ENCODE measurements at regions not wholly inside any gene's neighbourhood (a gene's known extent, or its start where the extent isn't known, plus 50 kb on each side); places are given as distances from the start of the nearest gene placed in this dataset.

DNA sequence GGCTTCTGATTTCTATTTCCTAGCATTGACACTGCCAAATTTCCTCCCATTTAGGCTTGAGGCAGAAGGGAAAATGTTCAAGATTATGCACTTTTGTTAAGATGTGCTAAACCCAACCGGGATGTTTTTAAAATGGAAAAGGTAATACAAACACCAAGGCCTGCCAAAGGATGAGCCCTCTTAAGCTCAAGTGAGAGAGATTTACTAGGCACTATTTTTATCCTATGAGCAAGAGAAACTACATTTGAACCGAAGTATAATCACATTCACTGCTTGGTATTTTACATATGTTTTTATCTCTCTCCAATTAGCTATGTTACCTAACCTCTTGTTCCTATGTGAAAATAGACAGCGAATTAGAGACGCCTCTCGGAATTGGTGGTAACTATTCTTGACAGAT lies 295.8 kb downstream of the GABRB3 start:
- no peak for DNase-seq (ENCODE audit: low read depth)

DNA sequence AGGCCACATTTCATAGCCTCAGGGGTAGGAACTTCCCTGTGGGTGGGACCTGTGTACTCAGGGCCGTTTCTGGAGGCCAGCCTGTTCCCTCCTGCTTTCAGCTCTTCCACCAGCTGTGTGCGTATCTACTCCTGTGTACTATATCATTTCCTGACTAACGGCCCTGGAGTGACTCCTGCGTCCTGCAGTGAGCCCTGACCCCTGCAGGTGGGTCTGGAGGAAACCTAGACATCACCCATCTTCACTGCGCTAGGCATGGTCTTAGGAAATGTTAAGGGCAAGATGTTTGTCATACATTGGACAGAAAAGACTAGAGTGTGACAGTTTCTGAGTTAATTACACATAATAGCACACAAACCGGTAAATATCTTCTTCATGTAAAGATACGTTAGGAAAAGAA lies 297.3 kb downstream of the GABRB3 start:
- DNase-seq (ENCODE audit: low read depth): no peak

DNA sequence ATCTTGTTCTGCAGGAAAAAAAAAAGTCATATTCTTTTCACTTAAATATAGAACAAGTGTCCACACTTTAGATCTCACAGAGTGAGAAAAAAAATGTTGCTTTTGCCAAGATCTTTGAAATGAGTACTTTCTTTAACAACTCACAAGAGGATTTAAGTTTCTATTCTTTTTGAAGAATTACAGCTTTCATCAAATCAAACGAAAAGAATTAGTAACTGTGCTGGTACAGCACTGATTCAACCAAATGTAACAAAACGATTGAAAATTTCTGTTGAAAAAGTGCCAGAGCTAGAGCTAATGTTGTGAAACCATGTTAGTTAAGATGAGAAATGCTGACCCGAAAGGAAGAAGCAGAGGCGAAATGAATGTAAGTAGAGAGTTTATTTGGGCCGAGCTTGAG lies 300.2 kb downstream of the GABRB3 start:
- no peak for DNase-seq (ENCODE audit: low read depth)

DNA sequence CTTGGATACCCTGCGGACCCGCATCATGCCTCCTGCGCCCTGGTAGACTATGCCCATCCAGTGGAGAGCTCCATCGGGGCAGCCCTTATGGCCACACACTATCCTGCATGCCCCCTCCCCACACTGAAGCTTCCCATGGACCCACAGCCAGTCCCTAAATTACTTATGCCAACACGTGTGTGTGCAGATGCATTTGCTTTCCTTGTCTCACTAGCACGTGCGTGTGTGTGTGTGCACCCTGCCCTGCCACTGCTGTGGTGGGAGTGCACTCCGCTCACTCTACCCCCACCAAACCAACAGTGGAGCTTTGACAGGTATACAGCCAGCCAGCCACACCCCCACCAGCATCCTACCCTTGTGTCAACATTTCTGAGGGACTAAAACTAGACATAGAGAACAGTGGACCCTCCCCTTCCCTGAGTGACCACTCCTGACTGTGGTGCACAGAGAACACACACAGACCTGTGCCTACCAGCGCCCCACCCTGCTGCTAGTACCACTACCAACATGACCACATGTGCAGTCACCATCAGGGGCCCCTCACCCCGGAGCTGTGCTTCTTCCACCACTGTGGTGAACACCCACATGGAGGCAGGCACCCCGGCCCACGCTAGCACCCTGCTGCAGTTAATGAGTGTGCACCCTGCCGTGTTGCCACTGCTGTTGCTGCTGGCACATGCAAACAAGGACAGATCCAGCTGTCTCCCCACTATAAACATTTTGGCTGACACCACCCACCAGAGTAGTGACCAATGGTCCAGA lies 310.8 kb downstream of the GABRB3 start:
- no peak for DNase-seq (ENCODE audit: low read depth)

DNA sequence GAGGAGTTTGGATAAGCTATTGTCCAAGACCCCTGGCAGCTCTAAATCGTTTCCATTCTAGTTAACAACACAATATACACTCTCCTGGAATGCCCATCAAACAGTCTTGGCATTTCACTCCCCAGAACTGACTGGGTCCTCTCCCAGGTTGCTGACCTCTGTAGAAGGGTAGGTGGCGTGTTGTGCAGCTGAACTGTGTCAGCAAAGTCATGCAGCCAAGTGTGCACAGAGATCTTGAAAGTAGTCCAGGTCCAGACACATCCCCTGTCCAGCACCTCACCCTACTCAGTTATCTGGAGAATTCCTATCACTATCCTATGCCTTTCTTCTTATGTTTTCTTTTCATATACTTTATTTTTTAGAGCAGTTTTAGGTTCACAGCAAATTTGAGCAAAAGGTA lies 312.7 kb downstream of the GABRB3 start:
- no peak for DNase-seq (ENCODE audit: low read depth)

DNA sequence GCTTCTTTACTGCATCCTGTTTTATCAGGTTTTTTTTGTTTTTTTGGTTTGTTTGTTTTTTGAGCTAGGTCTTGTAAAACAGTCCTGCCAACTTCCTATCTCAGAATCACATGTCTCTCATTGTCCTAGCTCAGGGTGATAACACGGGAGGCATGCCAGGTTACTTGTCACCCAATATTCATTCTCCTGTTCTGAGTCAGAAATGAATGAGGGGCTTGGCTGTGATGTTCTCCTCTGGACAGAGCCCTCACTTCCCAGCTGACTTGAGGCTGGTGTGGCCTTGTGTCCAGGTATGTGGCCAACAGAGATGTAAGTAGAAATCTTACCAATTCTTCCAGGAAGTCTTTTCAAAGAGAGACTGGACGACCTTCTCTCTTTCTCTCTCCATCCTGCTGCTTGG lies 317.0 kb downstream of the GABRB3 start:
- DNase-seq (ENCODE audit: low read depth): no peak

DNA sequence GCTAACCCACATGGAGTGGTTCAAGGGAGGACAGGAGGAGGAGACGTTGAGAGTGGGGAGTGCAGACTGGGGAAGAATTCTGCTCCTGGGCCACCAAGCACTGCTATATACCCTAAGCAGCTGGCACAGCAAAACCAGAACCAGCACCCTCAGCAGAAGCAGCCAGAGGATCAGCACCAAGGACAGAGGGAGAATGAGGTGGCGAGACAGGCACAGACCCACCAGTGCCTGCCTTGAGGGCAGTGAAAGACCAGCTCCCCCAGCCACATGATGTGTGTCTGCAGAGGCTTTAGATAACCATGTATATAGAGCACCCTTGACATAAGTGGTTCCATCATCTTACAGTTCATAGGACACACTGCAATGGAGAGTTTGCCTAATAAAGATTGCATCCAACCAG lies 319.0 kb downstream of the GABRB3 start:
- no peak for DNase-seq (ENCODE audit: low read depth)

DNA sequence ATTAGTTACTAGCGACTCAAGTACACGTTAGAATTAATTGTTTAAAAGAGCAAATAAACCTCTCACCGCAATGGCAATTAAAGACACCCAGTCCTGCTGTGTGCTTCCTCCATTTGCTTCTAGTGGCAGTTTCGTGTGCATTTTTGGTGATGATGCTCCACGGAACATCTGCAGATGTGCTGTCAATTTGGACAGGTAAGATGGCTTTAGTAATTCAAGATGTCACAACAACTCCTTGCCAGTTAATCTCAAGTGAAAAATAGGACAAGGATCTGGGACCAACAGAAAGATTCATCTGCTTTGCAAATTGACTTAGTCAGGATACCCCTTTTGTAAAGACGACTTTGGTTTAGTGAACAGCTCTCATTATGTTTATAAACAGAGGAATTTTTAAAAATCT lies 320.9 kb downstream of the GABRB3 start:
- DNase-seq (ENCODE audit: low read depth): no peak

DNA sequence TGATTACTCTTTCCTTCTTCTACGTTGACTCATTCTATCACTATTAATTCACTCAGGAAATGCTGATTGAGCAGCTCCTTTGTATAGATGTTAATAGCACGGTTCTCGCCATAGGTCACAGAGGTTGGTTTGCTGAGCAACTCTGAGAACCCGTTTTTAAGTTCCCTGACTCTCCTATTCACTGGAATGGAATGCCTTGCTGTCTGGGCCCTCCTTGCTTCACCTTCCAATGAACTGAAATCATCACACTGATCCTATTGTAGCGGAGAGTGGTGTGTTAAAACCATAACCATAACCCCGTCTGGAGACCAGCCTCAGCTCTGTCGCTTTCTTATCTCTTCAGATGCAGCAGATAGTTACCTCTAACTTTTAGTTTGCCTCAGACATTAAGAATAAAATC lies 323.6 kb downstream of the GABRB3 start:
- no peak for DNase-seq (ENCODE audit: low read depth)

DNA sequence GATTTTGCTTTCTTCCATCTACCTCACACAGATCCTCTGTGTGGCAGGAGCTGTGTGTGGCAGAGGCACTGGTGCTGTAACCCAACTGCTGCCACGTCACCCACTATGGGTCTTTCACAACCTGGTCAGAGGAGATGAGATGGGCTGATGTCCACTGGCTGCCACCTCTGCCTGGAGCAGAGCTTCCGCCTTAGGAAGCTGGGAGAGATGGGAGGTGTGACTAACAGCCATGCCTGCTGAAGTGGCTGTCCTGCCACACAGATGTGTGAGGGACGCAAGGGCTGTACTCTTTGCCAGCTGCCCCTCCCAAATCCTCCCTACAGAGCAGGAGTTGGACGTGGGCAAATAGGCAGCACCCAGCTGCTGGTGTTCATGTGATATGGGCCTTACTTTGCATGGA lies 329.5 kb downstream of the GABRB3 start:
- DNase-seq (ENCODE audit: low read depth): no peak

DNA sequence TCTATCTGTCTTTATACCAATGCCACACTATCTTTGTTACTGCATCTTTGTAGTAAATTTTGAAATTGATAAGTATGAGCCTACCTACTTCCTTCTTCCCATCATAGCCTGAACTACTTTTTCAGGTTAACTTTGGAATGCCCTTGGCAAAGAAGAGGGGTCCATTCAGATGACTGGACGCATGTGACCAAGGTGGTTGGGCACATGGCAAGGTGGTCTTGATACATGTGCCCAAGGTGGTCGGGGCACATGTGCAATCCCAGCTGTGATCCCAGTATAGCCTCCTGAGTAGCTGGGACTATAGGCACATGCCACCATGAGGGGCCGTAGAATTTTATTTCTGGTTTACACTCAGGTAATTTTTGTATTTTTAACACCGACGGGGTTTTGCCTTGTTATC lies 330.2 kb downstream of the GABRB3 start:
- no peak for DNase-seq (ENCODE audit: low read depth)

DNA sequence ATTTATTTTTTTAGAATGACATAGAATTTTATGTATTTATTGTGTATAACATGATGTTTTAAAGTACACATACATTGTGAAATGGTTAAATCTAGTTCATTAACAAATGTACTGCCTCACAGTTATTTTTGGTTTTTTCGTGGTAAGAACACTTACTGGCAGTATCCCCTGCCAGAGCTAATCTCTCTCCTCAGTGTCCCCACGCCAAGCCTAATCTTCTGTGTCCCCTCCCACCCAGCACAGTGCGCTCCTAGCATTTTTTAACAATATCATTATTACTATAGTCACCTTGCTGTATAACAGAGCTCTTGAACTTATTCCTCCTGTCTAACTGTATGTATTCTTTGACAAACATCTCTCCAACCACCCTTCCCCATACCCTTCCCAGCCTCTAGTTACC lies 333.2 kb downstream of the GABRB3 start:
- no peak for DNase-seq (ENCODE audit: low read depth)

DNA sequence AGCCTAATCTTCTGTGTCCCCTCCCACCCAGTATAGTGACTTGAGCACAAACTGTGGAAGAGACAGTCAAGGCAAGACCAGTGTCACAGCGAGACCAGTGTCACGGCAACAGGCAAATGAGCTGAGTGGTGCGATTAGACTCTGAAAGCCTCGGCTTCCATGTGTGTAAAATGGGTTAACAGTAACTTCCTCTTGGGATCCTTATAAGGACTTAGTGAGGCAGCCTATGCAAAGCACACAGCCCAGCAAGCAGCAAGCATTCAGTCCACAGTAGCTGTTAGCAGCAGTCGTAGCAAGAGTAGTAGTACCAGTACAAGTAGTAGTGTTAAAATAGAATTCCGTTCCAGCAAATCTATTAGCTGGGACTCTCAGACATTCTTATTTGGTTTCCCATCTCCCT lies 334.1 kb downstream of the GABRB3 start:
- DNase-seq (ENCODE audit: low read depth): no peak

DNA sequence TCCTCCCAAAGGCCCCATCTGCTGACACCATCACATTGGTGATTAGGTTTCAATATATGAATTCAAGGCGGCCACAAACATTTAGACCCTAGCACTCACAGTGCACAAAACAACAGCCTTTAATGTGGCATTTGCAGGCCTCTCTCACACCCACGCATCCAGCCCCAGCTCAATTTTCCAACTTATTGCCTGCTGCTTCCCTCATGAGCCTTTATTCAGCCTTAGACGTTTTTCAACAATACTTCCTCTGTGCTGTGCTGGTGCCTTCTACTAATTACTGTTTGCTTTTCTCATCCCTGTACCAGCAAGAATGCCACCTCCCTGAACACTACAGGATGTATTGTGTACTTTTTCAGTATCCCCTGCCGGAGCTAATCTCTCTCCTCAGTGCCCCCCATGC lies 334.6 kb downstream of the GABRB3 start:
- no peak for DNase-seq (ENCODE audit: low read depth)

DNA sequence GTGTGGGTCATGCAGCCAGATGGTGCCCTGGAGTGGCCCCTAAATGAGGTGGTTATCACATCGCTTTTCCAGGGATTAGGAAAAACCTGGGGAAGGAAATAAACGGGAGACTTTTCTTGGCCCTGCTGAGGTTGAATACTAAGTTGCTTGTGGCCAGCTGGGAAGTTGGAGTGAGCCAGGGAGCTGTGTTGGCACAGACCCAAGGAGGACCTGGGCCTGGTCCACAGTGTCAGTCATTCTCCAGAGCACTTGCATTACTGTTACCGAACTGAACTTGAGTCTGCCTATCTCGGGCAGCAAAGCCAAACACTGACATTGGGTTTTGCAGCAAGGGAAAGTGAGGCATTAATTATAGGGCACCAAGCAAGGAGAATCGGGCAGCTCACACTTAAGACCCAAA lies 339.0 kb downstream of the GABRB3 start:
- DNase-seq (ENCODE audit: low read depth): no peak

DNA sequence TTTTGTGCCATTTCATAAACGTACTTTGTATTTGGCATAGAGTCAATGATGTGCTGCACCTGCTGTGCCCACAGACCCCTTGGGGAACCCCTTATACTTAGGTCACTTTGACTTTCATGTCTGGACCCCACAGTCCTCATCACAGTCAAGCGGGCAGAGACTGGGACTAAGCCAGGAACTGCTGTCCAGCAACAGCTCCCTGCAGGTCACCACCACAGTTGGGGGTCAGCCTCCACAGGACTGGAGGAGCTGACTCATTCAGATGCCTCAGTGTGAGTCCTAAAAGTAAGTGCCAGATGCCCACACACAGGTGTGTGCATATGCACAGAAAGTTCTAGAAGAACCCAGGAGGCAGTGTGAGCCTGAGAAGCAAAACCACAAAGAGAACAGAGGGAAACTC lies 339.8 kb downstream of the GABRB3 start:
- DNase-seq (ENCODE audit: low read depth): no peak

DNA sequence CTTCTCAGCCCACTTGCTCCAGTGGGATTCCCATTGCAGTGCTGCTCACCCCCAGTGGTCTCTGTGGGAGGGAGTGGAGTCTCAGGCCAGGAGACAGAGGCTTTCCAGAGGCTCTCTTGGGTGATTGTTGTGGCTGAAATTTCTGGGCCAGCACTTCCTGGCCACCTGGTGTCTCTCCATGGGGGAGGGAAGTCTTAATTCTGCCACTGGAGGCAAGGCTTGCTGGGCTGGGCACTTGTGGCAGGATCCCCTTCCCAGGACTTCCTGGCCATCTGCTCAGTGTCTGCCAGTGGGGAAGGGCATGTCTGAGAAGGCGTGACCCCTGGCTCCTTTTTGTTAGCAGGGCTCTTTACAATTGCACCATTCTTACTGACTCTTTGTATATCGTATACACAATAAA lies 351.8 kb downstream of the GABRB3 start:
- DNase-seq (ENCODE audit: low read depth): no peak

DNA sequence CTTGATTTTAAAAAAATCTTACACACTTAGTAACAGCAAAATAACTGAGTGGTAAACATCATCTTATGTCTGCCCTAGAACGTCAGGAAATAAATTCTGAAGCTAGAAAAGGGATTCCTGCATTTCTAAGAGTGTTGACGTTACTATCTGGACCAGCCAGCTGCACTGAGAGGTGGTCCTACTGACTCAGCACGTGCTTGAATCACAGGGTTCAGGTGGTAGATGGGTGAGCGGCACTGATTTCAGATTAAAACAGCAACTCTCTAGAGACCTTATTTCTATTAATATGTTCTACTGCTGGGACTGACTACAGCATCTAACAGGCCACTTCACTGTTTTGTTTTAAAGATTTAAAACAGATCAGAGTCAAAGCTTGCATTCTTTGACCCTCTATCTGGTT lies 377.2 kb downstream of the GABRB3 start:
- no peak for DNase-seq (ENCODE audit: low read depth)

DNA sequence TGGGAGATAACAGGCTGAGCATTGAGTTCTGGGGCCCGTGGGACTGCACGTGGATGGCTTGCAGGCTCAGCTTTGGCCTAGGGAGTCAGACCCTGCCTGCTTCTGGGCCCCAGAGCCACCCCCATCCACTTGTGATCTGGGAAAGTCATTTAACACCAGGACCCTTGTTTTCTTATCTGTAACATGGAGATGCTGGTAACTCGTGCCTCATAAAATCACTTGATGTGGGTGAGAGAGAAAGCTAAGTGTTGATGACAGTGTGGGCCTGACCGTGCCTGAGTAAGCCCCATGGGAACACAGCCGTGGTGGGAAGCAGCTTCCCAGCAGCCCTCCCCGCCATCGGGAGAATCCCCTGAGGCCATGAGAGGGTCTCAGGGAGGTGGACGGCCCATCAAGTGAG lies 378.1 kb downstream of the GABRB3 start:
- DNase-seq (ENCODE audit: low read depth): no peak

DNA sequence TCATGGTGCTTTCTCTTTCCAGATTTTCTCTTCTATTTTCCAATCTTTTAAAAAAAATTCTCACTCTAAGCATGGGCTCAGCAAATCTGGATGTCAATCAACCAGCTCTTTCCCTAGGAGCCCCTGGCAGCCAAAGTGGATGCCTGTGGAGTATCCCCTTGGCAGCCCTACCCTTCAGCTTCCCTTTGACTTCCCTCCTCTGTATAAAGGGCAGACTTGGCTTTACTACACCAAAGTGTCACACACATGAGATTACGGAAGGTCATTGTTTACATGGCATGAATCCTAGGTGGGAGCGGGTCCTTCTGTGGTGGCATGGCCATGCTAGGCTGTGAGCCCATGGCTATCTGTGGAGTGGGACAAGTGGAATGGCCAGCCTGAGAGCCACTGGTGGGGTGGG lies 379.9 kb downstream of the GABRB3 start:
- no peak for DNase-seq (ENCODE audit: low read depth)

DNA sequence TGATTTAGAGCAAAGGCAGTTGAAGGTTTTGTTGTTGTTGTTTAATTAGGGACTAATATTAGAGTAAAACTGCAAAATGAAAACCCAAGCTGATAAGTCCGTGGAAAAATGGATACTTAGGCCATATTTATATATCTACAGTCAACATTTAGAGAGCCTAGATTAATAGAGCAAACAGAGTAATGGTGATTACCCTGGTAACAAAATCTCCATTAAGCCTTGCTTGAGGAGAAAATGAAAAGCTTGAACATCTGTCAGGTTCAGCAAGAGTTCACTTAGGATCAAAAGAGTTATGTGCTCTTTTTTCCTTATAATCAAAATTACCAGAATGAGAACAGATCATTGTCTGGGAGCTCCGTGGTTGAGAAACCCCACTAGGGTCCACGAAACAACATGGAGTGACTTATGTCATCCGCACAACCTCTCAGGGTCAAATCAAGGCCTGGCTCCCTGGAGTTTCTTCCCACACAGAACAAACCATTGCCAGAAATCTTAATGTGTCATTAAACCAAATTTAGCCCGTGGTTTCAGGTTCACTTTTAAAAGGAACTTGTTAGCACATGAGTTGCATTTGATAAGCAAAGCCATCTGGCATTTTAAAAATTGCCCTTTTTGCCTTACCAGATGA lies 381.2 kb downstream of the GABRB3 start:
- DNase-seq (ENCODE audit: low read depth): no peak

DNA sequence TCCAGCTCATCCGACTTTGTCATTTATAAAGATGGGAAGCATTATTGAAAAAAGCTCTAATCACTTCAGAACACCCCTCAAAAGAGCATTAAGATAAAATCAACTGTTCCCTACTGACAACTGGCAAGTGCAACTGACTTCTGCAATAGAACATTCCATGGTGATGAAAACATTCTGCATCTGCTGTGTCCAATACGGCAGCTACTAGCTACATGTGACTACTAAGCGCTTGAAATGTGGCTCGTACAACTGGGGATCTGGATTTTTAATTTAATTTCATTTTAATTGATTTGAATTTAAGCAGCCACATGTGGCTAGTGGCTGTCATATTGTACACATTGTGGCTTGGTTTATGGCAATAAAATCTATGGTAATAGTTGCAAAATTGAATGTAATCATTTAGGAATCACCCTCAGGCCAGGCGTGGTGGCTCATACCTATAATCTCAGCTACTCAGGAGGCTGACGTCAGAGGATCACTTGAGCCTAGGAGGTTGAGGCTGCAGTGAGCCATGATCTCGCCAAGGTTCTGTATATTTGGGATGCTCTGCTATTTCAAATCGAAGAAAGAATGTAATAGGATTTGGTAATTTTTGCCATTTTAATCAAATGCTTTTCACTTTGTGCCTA lies 390.3 kb downstream of the GABRB3 start:
- no peak for DNase-seq (ENCODE audit: low read depth)

DNA sequence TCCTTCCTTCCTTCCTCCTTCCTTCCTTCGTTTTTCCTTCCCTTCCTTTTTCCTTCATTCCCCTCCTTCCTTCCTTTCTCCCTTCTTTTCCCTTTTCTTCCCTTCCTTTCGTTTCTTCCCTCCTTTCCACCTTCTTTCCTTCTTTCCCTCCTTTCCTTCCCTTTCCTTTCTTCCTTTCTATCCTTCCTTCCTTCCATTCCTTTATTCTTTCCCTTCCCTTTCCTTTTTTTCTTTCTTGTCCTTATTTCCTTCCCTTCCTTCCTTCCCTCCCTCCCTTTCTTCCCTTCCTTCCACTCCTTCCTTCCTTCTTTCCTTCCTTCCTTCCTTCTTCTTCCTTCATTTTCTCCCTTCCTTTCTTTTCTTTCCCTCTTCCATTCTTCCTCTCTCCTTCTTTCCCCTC lies 394.6 kb downstream of the GABRB3 start:
- no peak for DNase-seq (ENCODE audit: low read depth)

DNA sequence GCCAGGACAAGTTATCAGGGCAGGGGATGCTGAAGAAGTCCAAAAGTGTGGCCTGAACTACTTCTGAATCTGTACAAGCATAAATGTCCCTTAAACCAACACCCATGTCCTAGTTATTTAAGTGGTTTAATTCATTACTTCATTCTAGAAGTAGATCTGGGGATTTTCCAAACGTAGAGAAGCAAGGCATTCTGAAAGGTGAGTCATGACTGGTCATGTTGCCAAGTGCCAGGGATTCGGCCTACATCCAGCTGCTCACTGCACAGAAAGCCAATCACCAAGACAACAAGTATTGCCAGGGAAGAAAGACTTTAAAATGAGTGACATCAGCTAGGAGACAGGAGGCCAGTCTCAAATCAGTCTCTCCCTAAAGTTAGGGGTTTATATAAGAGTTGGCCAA lies 396.6 kb downstream of the GABRB3 start:
- DNase-seq (ENCODE audit: low read depth): no peak

Data from activated T-cell treated with anti-CD3 and anti-CD28 coated beads for 1 hour (primary cell).